ENCODE measurements at regions not wholly inside any gene's neighbourhood (a gene's known extent, or its start where the extent isn't known, plus 50 kb on each side); places are given as distances from the start of the nearest gene placed in this dataset.

DNA sequence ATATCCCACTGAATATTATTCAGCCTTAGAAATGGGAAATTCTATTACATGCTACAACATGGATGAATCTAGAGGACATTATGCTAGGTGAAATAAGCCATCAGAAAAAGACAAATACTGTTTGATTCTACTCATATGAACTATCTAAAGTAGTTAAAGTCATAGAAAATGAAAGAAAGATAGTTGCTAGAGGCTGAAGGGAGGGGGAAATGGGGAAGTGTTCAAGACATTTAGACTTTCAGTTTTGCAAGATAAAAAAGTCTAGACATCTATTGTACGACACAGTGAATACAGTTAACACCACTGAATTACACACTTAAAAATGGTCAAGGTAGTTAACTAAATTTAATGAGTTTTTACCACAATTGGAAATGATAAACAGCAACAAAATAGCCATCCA is 835.9 kb upstream of the CHAC2 start:
- no peak for TF ChIP-seq REST (IDR thresholded peaks at IDR 0.05; ENCODE audit: insufficient read depth in 1 of 2, low read depth in 2 of 2, low read length in 2 of 2)
- no peak for TF ChIP-seq FOXP2 (optimal IDR thresholded peaks at IDR 0.05; ENCODE audit: borderline replicate concordance, extremely low read depth, extremely low read length, insufficient read depth)
- TF ChIP-seq TAF1 (IDR thresholded peaks at IDR 0.05; ENCODE audit: borderline replicate concordance, insufficient read depth, low read length): no peak
- TF ChIP-seq POLR2AphosphoS5 (IDR thresholded peaks at IDR 0.05; ENCODE audit: low read depth, low read length): no peak
- TF ChIP-seq SIN3A (IDR thresholded peaks at IDR 0.05; ENCODE audit: borderline replicate concordance, insufficient read depth, low read length): no peak

GRCh38 chr2:52929412-52929811 is 838.2 kb upstream of the CHAC2 start:
- TF ChIP-seq FOXP2 (optimal IDR thresholded peaks at IDR 0.05; ENCODE audit: borderline replicate concordance, extremely low read depth, extremely low read length, insufficient read depth) (no peak), SIN3A (IDR thresholded peaks at IDR 0.05; ENCODE audit: borderline replicate concordance, insufficient read depth, low read length) (no peak), REST (IDR thresholded peaks at IDR 0.05; ENCODE audit: insufficient read depth in 1 of 2, low read depth in 2 of 2, low read length in 2 of 2) (no peak), POLR2AphosphoS5 (IDR thresholded peaks at IDR 0.05; ENCODE audit: low read depth, low read length) (no peak), TAF1 (IDR thresholded peaks at IDR 0.05; ENCODE audit: borderline replicate concordance, insufficient read depth, low read length) (no peak)

DNA sequence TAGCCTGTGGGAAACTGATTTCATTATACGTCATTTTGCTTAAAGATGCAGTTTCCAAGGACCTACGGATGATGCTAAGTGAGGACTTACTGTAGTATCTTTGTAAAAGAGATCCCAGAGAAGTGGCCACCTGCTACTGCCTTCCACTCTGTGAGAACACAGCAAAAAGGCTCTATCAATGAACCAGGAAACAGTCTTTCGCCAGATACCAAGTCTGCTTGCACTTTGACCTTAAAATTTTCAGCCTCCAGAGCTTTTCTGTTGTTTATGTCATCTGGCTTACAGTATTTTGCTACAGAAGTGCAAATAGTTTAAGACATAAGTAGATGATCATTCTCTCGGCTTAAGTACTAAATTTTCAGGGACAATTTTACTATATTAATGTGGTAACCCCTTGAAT is 847.9 kb upstream of the CHAC2 start:
- no peak for TF ChIP-seq POLR2AphosphoS5 (IDR thresholded peaks at IDR 0.05; ENCODE audit: low read depth, low read length)

- TF ChIP-seq SIN3A (IDR thresholded peaks at IDR 0.05; ENCODE audit: borderline replicate concordance, insufficient read depth, low read length) (no peak), TAF1 (IDR thresholded peaks at IDR 0.05; ENCODE audit: borderline replicate concordance, insufficient read depth, low read length) (no peak), REST (IDR thresholded peaks at IDR 0.05; ENCODE audit: insufficient read depth in 1 of 2, low read depth in 2 of 2, low read length in 2 of 2) (no peak), POLR2AphosphoS5 (IDR thresholded peaks at IDR 0.05; ENCODE audit: low read depth, low read length) (no peak), FOXP2 (optimal IDR thresholded peaks at IDR 0.05; ENCODE audit: borderline replicate concordance, extremely low read depth, extremely low read length, insufficient read depth) (no peak)
Observed at GRCh38 chr2:52918551-52918950, 849.1 kb upstream of the CHAC2 start.

DNA sequence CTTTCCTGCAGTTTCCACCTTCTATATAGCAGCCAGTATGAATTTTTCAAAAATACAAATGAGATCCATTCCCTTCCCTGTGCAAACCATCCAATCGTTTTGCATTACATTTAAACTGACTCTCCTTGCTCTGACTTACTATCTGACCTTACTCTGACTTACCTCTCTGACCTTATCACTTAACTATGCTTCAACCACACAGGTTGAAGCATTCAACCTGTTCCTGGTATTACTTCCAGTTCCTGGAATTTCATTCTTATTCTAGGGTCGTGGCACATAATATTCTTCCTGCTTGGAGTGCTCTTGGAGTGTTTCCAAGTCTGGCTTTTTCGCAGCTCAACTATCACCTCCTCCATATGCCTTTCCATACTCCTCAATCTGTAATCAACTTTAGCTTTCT is 850.6 kb upstream of the CHAC2 start:
- TF ChIP-seq FOXP2 (optimal IDR thresholded peaks at IDR 0.05; ENCODE audit: borderline replicate concordance, extremely low read depth, extremely low read length, insufficient read depth) (no peak), REST (IDR thresholded peaks at IDR 0.05; ENCODE audit: insufficient read depth in 1 of 2, low read depth in 2 of 2, low read length in 2 of 2) (no peak), POLR2AphosphoS5 (IDR thresholded peaks at IDR 0.05; ENCODE audit: low read depth, low read length) (no peak)

All from PFSK-1 (cell line).